8988T (cell line): ENCODE measurements at regions not wholly inside any gene's neighbourhood (a gene's known extent, or its start where the extent isn't known, plus 50 kb on each side); places are given as distances from the start of the nearest gene placed in this dataset.
"Not testable (repeated sequence)": the region's sequence is repeated elsewhere in the genome, so short reads cannot be mapped to it uniquely, and the experiment has no call there.

Experiments used
- DNase-seq: peaks from one replicate; pipeline ENCODE4 v3.0.0; 2011

GRCh38 chr3:43236008-43236407, 50.3 kb upstream of the SNRK start:
- DNase-seq, result no peak

GRCh38 chr3:43233062-43233461, 53.3 kb upstream of the SNRK start:
- no peak for DNase-seq

GRCh38 chr3:43231276-43232000, 54.9 kb upstream of the SNRK start:
- no peak for DNase-seq

GRCh38 chr3:43229865-43230264, 56.5 kb upstream of the SNRK start:
- not testable (repeated sequence) for DNase-seq

GRCh38 chr3:43227685-43228084, 58.7 kb upstream of the SNRK start:
- not testable (repeated sequence) for DNase-seq

- DNase-seq, result no peak
Measured at GRCh38 chr3:43224405-43225073, 61.8 kb upstream of the SNRK start.

- DNase-seq, result no peak
Measured at GRCh38 chr3:43223670-43224364, 62.5 kb upstream of the SNRK start.

- DNase-seq, result no peak
Measured at GRCh38 chr3:43222590-43222989, 63.8 kb upstream of the SNRK start.

GRCh38 chr3:43221076-43221475, 65.3 kb upstream of the SNRK start:
- no peak for DNase-seq

GRCh38 chr3:43219616-43220015, 66.7 kb upstream of the SNRK start:
- no peak for DNase-seq

- no peak for DNase-seq
Measured at GRCh38 chr3:43218921-43219320, 67.4 kb upstream of the SNRK start.

- no peak for DNase-seq
Measured at GRCh38 chr3:43218156-43218555, 68.2 kb upstream of the SNRK start.

GRCh38 chr3:43217633-43218032, 68.7 kb upstream of the SNRK start:
- DNase-seq, result no peak

- no peak for DNase-seq
Measured at GRCh38 chr3:43217206-43217605, 69.1 kb upstream of the SNRK start.

GRCh38 chr3:43215663-43216275, 70.6 kb upstream of the SNRK start:
- no peak for DNase-seq

GRCh38 chr3:43215138-43215537, 71.2 kb upstream of the SNRK start:
- DNase-seq, result no peak

GRCh38 chr3:43214616-43215015, 71.7 kb upstream of the SNRK start:
- DNase-seq, result no peak

GRCh38 chr3:43213631-43214030, 72.7 kb upstream of the SNRK start:
- no peak for DNase-seq

- DNase-seq, result no peak
Measured at GRCh38 chr3:43212914-43213611, 73.3 kb upstream of the SNRK start.

- DNase-seq, result no peak
Measured at GRCh38 chr3:43211681-43212080, 74.7 kb upstream of the SNRK start.

- DNase-seq, result no peak
Measured at GRCh38 chr3:43210049-43211027, 76.0 kb upstream of the SNRK start.

- no peak for DNase-seq
Measured at GRCh38 chr3:43207628-43208085, 78.7 kb upstream of the SNRK start.
